Cardiac fibroblast (primary cell): ENCODE measurements at regions not wholly inside any gene's neighbourhood (a gene's known extent, or its start where the extent isn't known, plus 50 kb on each side); places are given as distances from the start of the nearest gene placed in this dataset.

Experiments
- DNase-seq, 2 donors: peaks; one replicate each; pipeline versions ENCODE4 v3.0.0 to v3.0.0-alpha.2; 2010; ENCODE audit warnings: low read depth in 2 of 2
- H3K4me3 ChIP-seq, 2 donors: replicated peaks in 1 of 2; 1 replicate in 1 of 2; 2 replicates in 1 of 2; pipeline ENCODE4 v1.5.1; 2011; ENCODE audit warnings: low read depth in 2 of 2, low read length in 2 of 2, mild to moderate bottlenecking in 2 of 2, moderate library complexity in 1 of 2
- TF ChIP-seq, protein P1 (sequence below): IDR thresholded peaks from one replicate; pipeline ENCODE4 v1.5.1; 2011; ENCODE audit warnings: low read depth, mild to moderate bottlenecking, low read length, inconsistent platforms

DNA sequence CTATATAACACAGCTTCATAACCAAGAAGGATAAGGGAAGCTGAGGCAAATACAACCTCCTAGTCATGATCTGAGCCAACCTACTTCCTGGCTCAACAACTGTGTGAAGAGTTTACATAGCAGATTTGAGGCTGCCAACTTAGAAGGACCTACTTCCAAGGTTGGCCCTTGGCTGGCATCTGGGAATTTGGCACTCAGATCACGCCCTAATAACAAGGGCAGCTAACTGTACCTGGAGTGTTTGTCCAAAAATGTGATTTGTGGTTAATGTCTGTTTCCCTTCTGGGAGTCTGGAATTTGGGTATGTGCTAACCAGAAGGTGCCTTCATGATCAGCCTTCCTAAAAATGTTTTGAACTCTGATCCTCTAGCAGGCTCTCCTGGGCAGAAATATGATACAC is 287.2 kb downstream of the CAAP1 start:
- no peak overlapping the region for H3K4me3 ChIP-seq
- DNase-seq: no peak
- TF ChIP-seq, protein P1, sequence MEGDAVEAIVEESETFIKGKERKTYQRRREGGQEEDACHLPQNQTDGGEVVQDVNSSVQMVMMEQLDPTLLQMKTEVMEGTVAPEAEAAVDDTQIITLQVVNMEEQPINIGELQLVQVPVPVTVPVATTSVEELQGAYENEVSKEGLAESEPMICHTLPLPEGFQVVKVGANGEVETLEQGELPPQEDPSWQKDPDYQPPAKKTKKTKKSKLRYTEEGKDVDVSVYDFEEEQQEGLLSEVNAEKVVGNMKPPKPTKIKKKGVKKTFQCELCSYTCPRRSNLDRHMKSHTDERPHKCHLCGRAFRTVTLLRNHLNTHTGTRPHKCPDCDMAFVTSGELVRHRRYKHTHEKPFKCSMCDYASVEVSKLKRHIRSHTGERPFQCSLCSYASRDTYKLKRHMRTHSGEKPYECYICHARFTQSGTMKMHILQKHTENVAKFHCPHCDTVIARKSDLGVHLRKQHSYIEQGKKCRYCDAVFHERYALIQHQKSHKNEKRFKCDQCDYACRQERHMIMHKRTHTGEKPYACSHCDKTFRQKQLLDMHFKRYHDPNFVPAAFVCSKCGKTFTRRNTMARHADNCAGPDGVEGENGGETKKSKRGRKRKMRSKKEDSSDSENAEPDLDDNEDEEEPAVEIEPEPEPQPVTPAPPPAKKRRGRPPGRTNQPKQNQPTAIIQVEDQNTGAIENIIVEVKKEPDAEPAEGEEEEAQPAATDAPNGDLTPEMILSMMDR: no peak

DNA sequence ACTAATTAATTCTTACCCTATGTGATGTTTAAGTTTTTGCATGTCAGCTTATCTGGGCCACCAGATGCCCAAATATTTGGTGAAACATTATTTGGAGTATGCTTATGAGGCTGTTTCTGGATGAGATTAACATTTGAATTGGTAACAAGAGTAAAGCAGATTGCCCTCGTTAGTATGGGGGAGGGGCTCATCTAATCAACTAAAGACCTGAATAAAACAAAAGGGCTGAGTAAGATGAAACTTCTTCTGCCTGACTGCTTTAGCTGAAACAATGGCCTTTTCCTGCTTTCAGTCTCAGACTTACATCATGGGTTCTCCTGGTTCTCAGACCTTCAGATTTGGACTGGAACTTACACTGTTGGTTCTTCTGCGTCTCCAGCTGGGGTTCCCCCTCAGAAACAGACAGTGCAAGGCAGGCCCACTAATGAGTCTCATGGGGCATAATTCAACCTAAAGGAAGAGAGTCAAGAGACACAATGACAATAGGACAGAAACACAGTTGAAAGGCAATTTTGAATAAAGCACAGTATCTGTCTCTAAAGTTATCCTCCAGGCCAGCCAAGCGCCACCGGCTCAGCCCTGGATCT is 288.4 kb downstream of the CAAP1 start:
- TF ChIP-seq, protein P1: no peak
- DNase-seq: no peak
- H3K4me3 ChIP-seq: no peak overlapping the region

DNA sequence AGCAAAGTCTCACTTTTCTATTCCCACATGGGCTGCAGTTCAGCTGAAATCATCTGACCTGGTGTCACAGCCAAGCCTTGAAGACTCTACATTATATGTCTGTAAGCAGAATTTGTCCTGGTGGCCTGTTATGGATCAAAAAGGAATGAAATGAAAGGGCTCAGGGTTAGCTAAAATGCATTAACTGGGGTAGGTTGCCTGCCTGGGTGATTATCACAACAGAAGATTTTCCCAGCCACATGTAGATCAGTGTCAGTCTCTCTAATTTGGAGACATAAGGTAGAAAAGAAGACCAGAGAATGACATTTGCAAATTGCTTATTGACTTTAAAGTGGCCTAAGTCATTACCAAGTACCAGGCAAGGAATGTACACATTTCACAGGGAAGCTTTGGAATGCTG is 289.0 kb downstream of the CAAP1 start:
- TF ChIP-seq, protein P1: no peak
- no peak for DNase-seq
- no peak overlapping the region for H3K4me3 ChIP-seq

DNA sequence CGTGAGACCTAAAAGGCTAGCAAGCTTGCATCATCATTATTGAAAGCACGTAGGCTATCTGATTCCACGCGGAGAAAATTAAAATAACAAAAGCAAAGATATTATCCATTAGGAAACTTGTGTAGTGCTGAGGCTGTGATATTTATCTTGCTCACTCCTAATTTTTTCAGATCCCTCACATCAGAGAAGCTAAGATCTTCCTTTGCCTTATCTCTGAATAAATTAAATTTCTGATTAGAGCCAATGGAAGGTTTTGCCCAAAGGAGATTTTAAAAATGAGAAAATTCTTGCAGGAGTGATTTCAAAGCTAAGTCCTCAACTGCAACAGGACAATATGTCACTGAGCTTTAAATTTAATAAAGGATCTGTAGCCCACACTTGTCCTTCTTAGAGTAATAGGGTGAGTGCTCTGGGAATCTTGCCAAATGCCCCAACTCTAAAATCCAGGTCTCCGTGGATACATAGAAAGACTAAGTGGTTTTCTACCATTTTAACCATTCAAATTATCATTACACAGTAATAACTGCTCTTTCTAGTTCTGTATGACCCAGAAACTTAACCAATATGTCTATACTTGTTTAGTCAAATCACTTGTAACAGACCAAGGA is 295.0 kb downstream of the CAAP1 start:
- DNase-seq: no peak
- TF ChIP-seq, protein P1: no peak

DNA sequence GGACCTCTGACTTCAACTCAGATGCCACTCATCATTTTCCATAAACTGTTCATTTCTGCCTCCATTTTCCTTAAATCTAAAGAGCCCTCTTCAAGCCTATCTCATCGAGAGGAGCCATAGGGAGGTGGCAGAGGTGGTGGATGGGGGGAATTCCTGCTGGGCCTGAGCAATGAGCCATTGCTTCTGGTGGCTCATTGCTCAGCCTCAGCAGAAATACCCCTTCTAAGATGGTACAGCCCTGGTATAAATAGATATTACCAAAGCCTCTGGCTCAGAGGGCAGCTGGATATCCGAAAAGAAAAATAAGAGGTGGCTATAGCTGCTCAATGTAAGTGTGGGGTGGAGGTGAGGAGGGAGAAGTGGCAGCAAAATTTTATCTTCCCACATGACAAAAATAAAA is 313.5 kb downstream of the CAAP1 start:
- TF ChIP-seq, protein P1: no peak
- no peak overlapping the region for H3K4me3 ChIP-seq
- DNase-seq: no peak

More for the DNA sequence above, 295.0 kb downstream of the CAAP1 start:
- no peak overlapping the region for H3K4me3 ChIP-seq

DNA sequence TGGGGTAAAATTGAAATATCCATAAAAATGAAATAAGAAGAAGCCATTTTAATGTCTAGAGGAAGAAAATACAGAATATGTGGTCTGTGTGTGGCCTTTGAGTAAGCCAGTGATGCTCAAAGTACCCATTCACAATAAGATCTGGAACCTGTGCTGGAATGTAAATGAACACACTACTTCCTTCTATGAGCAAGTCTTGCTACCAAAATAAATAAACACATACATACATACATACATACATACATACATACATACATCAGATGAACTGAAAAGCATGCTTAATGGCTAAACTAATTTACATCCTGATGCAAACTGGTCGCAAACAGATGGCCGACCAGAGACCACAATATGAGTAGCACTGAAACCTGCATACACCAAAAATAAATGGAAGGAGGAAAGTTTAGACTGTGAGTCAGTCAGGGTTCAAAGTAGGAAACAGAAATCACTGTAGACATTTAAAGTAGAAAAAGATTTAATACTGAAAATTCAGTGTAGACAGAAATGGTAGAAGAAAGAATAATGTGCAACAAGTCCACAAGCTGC is 317.6 kb downstream of the CAAP1 start:
- no peak overlapping the region for H3K4me3 ChIP-seq
- no peak for DNase-seq
- TF ChIP-seq, protein P1: no peak
